HCT116 (cell line): ENCODE measurements at regions not wholly inside any gene's neighbourhood (a gene's known extent, or its start where the extent isn't known, plus 50 kb on each side); places are given as distances from the start of the nearest gene placed in this dataset.

Source experiments
- ATAC-seq: fragments of 200-7000 bp; cut with Tn5 transposase; 2 replicates; pipeline ENCODE4 v1.9.1; 2020; ENCODE audit warnings: mild to moderate bottlenecking, moderate library complexity
- BruUV-seq: library from RNA; stranded (reverse); fragments of 400-500 nt; replicated peaks from 2 replicates; lab custom pipeline; 2021; lab: Mats Ljungman, UMichigan
- CTCF ChIA-PET: fragments of 300-600 bp; sonication (Branson Sonifier 250); formaldehyde crosslinking; loops from one replicate; lab custom pipeline; 2021; ENCODE audit warnings: antibody characterized with exemption; lab: Charles Lee
- POLR2A ChIA-PET: fragments of 300-600, 350-600 bp; sonication (Branson Sonifier 250); formaldehyde crosslinking; loops from one replicate; lab custom pipeline; 2021; ENCODE audit warnings: antibody characterized with exemption; lab: Charles Lee
- RAD21 ChIA-PET, 2 experiments: fragments of 300-600 bp; sonication (Branson Sonifier 250); formaldehyde crosslinking; loops; one replicate each; lab custom pipeline; 2023; ENCODE audit warnings: low total read pairs in 2 of 2; ENCODE audit not compliant: uncharacterized antibody in 2 of 2, unreplicated experiment in 2 of 2, low non-redundant PET in 1 of 2; lab: Charles Lee
- DNase-seq: peaks from one replicate; pipeline ENCODE4 v3.0.0-alpha.2; 2010; ENCODE audit warnings: low read depth, low spot score
- H2AFZ ChIP-seq: fragments of 200-600 bp; shearing (Covaris generic), sonication (generic); 2 replicates; pipeline ENCODE4 v1.6.1; 2017; ENCODE audit warnings: low read depth, mixed run types, mixed read lengths, antibody characterized with exemption, low read length; ENCODE audit not compliant: poor library complexity, severe bottlenecking
- H3K27ac ChIP-seq: 2 replicates; pipeline ENCODE4 v1.5.1; 2012; ENCODE audit warnings: low read depth, low read length
- H3K27me3 ChIP-seq: fragments of 200-600 bp; sonication (generic); 2 replicates; pipeline ENCODE4 v1.6.1; 2016; ENCODE audit warnings: mixed run types, low read length, mixed read lengths; ENCODE audit not compliant: insufficient read depth
- H3K36me3 ChIP-seq, 2 experiments: fragments of 200-500 bp in 1 of 2; fragments of 200-600 bp in 1 of 2; sonication (Bioruptor generic) in 1 of 2; sonication (generic) in 1 of 2; 2 replicates each; pipeline versions ENCODE4 v1.5.1 to v1.6.1; 2014 to 2016; ENCODE audit warnings: low read length in 2 of 2, inconsistent platforms in 1 of 2, mixed read lengths in 1 of 2, mixed run types in 1 of 2; ENCODE audit not compliant: insufficient read depth in 2 of 2, control insufficient read depth in 1 of 2
- H3K4me1 ChIP-seq, 2 experiments: fragments of 200-600 bp in 1 of 2; sonication (generic) in 1 of 2; 2 replicates each; pipeline versions ENCODE4 v1.5.1 to v1.6.1; 2012 to 2017; ENCODE audit warnings: low read length in 2 of 2, inconsistent platforms in 1 of 2, mild to moderate bottlenecking in 1 of 2, mixed read lengths in 1 of 2, mixed run types in 1 of 2, moderate library complexity in 1 of 2; ENCODE audit not compliant: insufficient read depth in 2 of 2, control insufficient read depth in 1 of 2
- H3K4me2 ChIP-seq: fragments of 200-600 bp; sonication (generic); 2 replicates; pipeline ENCODE4 v1.6.1; 2017; ENCODE audit warnings: mixed run types, low read length, mixed read lengths
- H3K4me3 ChIP-seq, 2 experiments: fragments of 200-600 bp in 1 of 2; sonication (generic) in 1 of 2; replicated peaks in 1 of 2; 2 replicates each; pipeline ENCODE4 v1.5.1; 2011 to 2016; ENCODE audit warnings: low read length in 2 of 2, control low read depth in 1 of 2, low read depth in 1 of 2, mild to moderate bottlenecking in 1 of 2, mixed read lengths in 1 of 2, mixed run types in 1 of 2
- H3K79me2 ChIP-seq: fragments of 200-600 bp; sonication (generic); 2 replicates; pipeline ENCODE4 v1.6.1; 2017; ENCODE audit warnings: mild to moderate bottlenecking, mixed run types, low read length, moderate library complexity, mixed read lengths; ENCODE audit not compliant: insufficient read depth
- H3K9ac ChIP-seq: fragments of 200-600 bp; sonication (generic); 2 replicates; pipeline ENCODE4 v1.6.1; 2016; ENCODE audit warnings: low read length, mixed read lengths
- H3K9me2 ChIP-seq: fragments of 200-600 bp; sonication (generic), shearing (Covaris generic); 2 replicates; pipeline ENCODE4 v1.6.1; 2017; ENCODE audit warnings: mixed run types, mild to moderate bottlenecking, moderate library complexity; ENCODE audit not compliant: insufficient read depth
- H3K9me3 ChIP-seq, 2 experiments: fragments of 200-500 bp in 1 of 2; fragments of 200-600 bp in 1 of 2; sonication (Bioruptor generic) in 1 of 2; sonication (generic) in 1 of 2; 2 replicates each; pipeline ENCODE4 v1.6.1; 2014 to 2017; ENCODE audit warnings: low read length in 2 of 2, mixed read lengths in 2 of 2, inconsistent platforms in 1 of 2, low read depth in 1 of 2, mild to moderate bottlenecking in 1 of 2, mixed run types in 1 of 2, moderate library complexity in 1 of 2; ENCODE audit not compliant: control insufficient read depth in 1 of 2, insufficient read depth in 1 of 2
- H4K20me1 ChIP-seq: fragments of 200-600 bp; sonication (generic), shearing (Covaris generic); 2 replicates; pipeline ENCODE4 v1.6.1; 2017; ENCODE audit warnings: mixed run types, mild to moderate bottlenecking, moderate library complexity; ENCODE audit not compliant: insufficient read depth
- CBX3 ChIP-seq: IDR thresholded peaks from 2 replicates; pipeline ENCODE4 v1.6.1; 2012; ENCODE audit warnings: low read depth
- CEBPB ChIP-seq: IDR thresholded peaks from 2 replicates; pipeline ENCODE4 v1.6.1; 2012; ENCODE audit warnings: low read depth
- ELF1 ChIP-seq: IDR thresholded peaks from 2 replicates; pipeline ENCODE4 v1.6.1; 2012; ENCODE audit warnings: low read depth, borderline replicate concordance
- EZH2phosphoT487 ChIP-seq: fragments of 200-600 bp; IDR thresholded peaks from 2 replicates; pipeline ENCODE4 v1.6.1; 2018; ENCODE audit warnings: antibody characterized with exemption, borderline replicate concordance
- JUND ChIP-seq: IDR thresholded peaks from 2 replicates; pipeline ENCODE4 v1.6.1; 2012
- POLR2A ChIP-seq: IDR thresholded peaks from 2 replicates; pipeline ENCODE4 v1.7.0; 2011; ENCODE audit warnings: borderline replicate concordance; ENCODE audit not compliant: insufficient read depth, insufficient read length; ENCODE audit errors: extremely low read depth
- POLR2AphosphoS5 ChIP-seq: IDR thresholded peaks from 2 replicates; pipeline ENCODE4 v1.6.1; 2011; ENCODE audit warnings: mild to moderate bottlenecking, low read depth, low read length, moderate library complexity
- RAD21 ChIP-seq: IDR thresholded peaks from 2 replicates; pipeline ENCODE4 v1.6.1; 2012; ENCODE audit warnings: low read depth, mild to moderate bottlenecking
- SIN3A ChIP-seq: IDR thresholded peaks from 2 replicates; pipeline ENCODE4 v1.6.1; 2012; ENCODE audit warnings: low read depth
- SP1 ChIP-seq: IDR thresholded peaks from 2 replicates; pipeline ENCODE4 v1.6.1; 2012; ENCODE audit warnings: low read depth
- SRF ChIP-seq: IDR thresholded peaks from 2 replicates; pipeline ENCODE4 v1.6.1; 2012; ENCODE audit warnings: low read depth
- intact Hi-C: fragments of 100-400 bp; cut with micrococcal nuclease; formaldehyde crosslinking; loops from 2 replicates; pipeline ENCODE4 v1.10.0; 2022
- TF ChIP-seq, protein P1 (sequence below): IDR thresholded peaks from 2 replicates; pipeline ENCODE4 v1.6.1; 2012; ENCODE audit warnings: low read depth
- TF ChIP-seq, protein P2 (sequence below): IDR thresholded peaks from 2 replicates; pipeline ENCODE4 v1.6.1; 2012
- TF ChIP-seq, protein P3 (sequence below), 3 experiments: fragments of 200-600 bp in 1 of 3; sonication (generic) in 1 of 3; IDR thresholded peaks in 2 of 3; conservative IDR thresholded peaks in 1 of 3; 2 replicates each; pipeline ENCODE4 v1.5.1; 2012 to 2017; ENCODE audit warnings: low read depth in 2 of 3, low read length in 2 of 3, antibody characterized with exemption in 1 of 3, borderline replicate concordance in 1 of 3, control low read depth in 1 of 3, mild to moderate bottlenecking in 1 of 3, mixed read lengths in 1 of 3, mixed run types in 1 of 3, moderate library complexity in 1 of 3; ENCODE audit not compliant: insufficient read depth in 1 of 3
- TF ChIP-seq, protein P4 (sequence below): IDR thresholded peaks from 2 replicates; pipeline ENCODE4 v1.6.1; 2012

DNA sequence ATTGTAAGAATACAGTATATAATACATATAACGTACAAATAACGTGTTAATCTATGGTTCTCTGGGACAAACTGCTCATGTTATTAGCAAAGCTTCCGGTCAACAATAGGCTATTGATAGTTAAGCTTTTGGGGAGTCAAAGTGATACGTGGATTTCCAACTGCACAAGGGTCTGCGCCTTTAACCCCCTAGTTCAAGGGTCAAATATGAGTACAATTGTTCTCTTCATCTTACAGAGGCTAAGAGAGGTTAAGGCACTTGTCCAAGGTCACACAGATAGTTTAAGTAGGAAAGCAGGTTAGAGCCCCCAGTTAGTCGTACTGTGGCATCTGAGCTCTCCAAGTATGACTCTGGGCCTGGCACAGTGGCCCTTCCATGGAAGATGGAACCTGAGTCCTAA lies 204.3 kb upstream of the KRR1 start:
- Histone ChIP-seq H3K27me3 (no peaks in the 10 kb centered on the region), H3K9me3 (no peaks in the 10 kb centered on the region), H3K4me1 (peaks cover 76 to 93% of the 10 kb centered on the region in 2 experiments), H3K27ac (peak overlapping the region; percentile 100), H3K4me3 (no peak overlapping the region), H3K36me3 (no peaks in the 10 kb centered on the region), H4K20me1 (no peaks in the 10 kb centered on the region), H2AFZ (no peak overlapping the region), H3K9me2 (no peaks in the 10 kb centered on the region), H3K79me2 (peaks cover 7% of the 10 kb centered on the region; the same call in 1 of the 2 replicates), H3K9ac (peak overlapping the region; percentile 60), H3K4me2 (peak overlapping the region; percentile 42)
- intact Hi-C loops = no loop called here
- ChIA-PET CTCF (interaction anchor here (2.0 kb wide), 1 partner anchor 10 kb away, joined by 9 read pairs; no protein-coding TSS in a partner anchor), POLR2A (interaction anchor here (0.7 to 11.0 kb wide), 13 partner anchors 10 to 627 kb away, joined by 3 to 89 read pairs (median 4); no protein-coding TSS in a partner anchor), RAD21 (no interaction called here)
- ATAC-seq (no peak), DNase-seq (no peak)
- TSS peak; percentile 97 for BruUV-seq
- TF ChIP-seq SP1 (peak; percentile 10; the same call in 1 of the 2 replicates), POLR2A (peak; percentile 87), POLR2AphosphoS5 (peak; percentile 85), SRF (no peak), CBX3 (peak; percentile 67)
- TF ChIP-seq, protein P1, sequence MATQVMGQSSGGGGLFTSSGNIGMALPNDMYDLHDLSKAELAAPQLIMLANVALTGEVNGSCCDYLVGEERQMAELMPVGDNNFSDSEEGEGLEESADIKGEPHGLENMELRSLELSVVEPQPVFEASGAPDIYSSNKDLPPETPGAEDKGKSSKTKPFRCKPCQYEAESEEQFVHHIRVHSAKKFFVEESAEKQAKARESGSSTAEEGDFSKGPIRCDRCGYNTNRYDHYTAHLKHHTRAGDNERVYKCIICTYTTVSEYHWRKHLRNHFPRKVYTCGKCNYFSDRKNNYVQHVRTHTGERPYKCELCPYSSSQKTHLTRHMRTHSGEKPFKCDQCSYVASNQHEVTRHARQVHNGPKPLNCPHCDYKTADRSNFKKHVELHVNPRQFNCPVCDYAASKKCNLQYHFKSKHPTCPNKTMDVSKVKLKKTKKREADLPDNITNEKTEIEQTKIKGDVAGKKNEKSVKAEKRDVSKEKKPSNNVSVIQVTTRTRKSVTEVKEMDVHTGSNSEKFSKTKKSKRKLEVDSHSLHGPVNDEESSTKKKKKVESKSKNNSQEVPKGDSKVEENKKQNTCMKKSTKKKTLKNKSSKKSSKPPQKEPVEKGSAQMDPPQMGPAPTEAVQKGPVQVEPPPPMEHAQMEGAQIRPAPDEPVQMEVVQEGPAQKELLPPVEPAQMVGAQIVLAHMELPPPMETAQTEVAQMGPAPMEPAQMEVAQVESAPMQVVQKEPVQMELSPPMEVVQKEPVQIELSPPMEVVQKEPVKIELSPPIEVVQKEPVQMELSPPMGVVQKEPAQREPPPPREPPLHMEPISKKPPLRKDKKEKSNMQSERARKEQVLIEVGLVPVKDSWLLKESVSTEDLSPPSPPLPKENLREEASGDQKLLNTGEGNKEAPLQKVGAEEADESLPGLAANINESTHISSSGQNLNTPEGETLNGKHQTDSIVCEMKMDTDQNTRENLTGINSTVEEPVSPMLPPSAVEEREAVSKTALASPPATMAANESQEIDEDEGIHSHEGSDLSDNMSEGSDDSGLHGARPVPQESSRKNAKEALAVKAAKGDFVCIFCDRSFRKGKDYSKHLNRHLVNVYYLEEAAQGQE = no peak

DNA sequence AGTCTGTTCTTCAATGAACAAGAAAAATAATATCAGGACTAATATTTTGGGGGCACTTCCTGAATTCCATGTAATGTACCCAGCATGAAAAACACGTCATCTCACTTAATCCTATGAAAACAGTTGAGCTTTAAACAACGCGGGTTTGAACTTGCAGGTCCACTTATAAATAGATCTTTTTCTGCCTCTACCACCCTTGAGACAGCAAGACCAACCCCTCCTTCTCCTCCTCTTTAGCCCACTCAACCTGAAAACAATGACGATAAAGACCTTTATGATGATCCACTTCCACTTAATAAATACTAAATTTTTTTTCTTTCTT lies 203.9 kb upstream of the KRR1 start:
- H2AFZ ChIP-seq = no peak overlapping the region
- H3K9me3 ChIP-seq = no peaks in the 10 kb centered on the region
- H4K20me1 ChIP-seq = no peaks in the 10 kb centered on the region
- RAD21 ChIA-PET = no interaction called here
- no peaks in the 10 kb centered on the region for H3K9me2 ChIP-seq
- ATAC-seq = peak; percentile 54
- no peak overlapping the region for H3K4me3 ChIP-seq
- no peaks in the 10 kb centered on the region for H3K27me3 ChIP-seq
- intact Hi-C loops = no loop called here
- H3K4me2 ChIP-seq = peak overlapping the region; percentile 42
- CTCF ChIA-PET = interaction anchor here (2.0 kb wide), 1 partner anchor 10 kb away, joined by 9 read pairs; no protein-coding TSS in a partner anchor
- POLR2A ChIA-PET = interaction anchor here (0.7 to 11.0 kb wide), 13 partner anchors 10 to 628 kb away, joined by 3 to 89 read pairs (median 4); no protein-coding TSS in a partner anchor
- BruUV-seq = no TSS peak
- H3K36me3 ChIP-seq = no peaks in the 10 kb centered on the region
- H3K9ac ChIP-seq = peak overlapping the region; percentile 60
- peaks cover 7% of the 10 kb centered on the region; the same call in 1 of the 2 replicates for H3K79me2 ChIP-seq
- peak overlapping the region; percentile 100 for H3K27ac ChIP-seq
- TF ChIP-seq RAD21 = 0 out of 2 replicates have a peak, but pooled peaks have one; percentile 7
- TF ChIP-seq, protein P2, sequence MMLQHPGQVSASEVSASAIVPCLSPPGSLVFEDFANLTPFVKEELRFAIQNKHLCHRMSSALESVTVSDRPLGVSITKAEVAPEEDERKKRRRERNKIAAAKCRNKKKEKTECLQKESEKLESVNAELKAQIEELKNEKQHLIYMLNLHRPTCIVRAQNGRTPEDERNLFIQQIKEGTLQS = no peak
- TF ChIP-seq CEBPB = 0 out of 2 replicates have a peak, but pooled peaks have one; percentile 6
- TF ChIP-seq EZH2phosphoT487 = no peak
- peak; percentile 40; the same call in 1 of the 2 replicates for TF ChIP-seq JUND
- no peak; the same call in 1 of the 2 replicates for TF ChIP-seq ELF1
- TF ChIP-seq, protein P3, sequence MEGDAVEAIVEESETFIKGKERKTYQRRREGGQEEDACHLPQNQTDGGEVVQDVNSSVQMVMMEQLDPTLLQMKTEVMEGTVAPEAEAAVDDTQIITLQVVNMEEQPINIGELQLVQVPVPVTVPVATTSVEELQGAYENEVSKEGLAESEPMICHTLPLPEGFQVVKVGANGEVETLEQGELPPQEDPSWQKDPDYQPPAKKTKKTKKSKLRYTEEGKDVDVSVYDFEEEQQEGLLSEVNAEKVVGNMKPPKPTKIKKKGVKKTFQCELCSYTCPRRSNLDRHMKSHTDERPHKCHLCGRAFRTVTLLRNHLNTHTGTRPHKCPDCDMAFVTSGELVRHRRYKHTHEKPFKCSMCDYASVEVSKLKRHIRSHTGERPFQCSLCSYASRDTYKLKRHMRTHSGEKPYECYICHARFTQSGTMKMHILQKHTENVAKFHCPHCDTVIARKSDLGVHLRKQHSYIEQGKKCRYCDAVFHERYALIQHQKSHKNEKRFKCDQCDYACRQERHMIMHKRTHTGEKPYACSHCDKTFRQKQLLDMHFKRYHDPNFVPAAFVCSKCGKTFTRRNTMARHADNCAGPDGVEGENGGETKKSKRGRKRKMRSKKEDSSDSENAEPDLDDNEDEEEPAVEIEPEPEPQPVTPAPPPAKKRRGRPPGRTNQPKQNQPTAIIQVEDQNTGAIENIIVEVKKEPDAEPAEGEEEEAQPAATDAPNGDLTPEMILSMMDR (IDR thresholded peaks at IDR 0.05 in 2 of 3, conservative IDR thresholded peaks at IDR 0.05 in 1 of 3; ENCODE audit: borderline replicate concordance in 1 of 3, insufficient read depth in 1 of 3, low read depth in 2 of 3, low read length in 2 of 3) = no peak
- 0 out of 2 replicates have a peak, but pooled peaks have one; percentile 37 for TF ChIP-seq SIN3A
- TF ChIP-seq SP1 = peak; percentile 51
- TF ChIP-seq, protein P4, sequence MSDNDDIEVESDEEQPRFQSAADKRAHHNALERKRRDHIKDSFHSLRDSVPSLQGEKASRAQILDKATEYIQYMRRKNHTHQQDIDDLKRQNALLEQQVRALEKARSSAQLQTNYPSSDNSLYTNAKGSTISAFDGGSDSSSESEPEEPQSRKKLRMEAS = peak; percentile 43; the same call in 1 of the 2 replicates
- DNase-seq = peak; percentile 82
- peaks cover 76 to 93% of the 10 kb centered on the region in 2 experiments for H3K4me1 ChIP-seq
